ENCODE measurements at regions not wholly inside any gene's neighbourhood (a gene's known extent, or its start where the extent isn't known, plus 50 kb on each side); places are given as distances from the start of the nearest gene placed in this dataset.

DNA sequence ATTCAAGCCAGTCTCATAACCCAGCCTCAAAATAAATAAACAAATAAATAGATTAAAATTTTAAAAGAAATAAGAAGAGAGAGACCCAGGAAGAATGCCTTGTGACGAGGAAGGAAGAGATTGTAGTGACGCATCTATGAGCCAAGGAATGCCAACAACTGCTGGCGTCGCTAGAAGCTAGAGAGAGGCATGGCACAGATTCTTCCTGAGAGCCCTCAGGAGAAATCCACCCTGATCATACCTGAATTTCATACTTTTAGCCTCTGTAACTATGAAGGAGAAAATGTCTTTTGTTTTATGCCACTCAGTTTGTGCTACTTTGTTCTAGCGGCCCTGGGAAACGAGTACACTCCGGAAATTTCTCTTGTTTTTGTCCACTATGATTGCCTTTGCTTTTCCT, 103.9 kb downstream of the C9orf50 start:
- no peak overlapping the region for H3K4me3 ChIP-seq (replicated peaks; ENCODE audit: insufficient read depth, low read length)
- TF ChIP-seq, protein P1, sequence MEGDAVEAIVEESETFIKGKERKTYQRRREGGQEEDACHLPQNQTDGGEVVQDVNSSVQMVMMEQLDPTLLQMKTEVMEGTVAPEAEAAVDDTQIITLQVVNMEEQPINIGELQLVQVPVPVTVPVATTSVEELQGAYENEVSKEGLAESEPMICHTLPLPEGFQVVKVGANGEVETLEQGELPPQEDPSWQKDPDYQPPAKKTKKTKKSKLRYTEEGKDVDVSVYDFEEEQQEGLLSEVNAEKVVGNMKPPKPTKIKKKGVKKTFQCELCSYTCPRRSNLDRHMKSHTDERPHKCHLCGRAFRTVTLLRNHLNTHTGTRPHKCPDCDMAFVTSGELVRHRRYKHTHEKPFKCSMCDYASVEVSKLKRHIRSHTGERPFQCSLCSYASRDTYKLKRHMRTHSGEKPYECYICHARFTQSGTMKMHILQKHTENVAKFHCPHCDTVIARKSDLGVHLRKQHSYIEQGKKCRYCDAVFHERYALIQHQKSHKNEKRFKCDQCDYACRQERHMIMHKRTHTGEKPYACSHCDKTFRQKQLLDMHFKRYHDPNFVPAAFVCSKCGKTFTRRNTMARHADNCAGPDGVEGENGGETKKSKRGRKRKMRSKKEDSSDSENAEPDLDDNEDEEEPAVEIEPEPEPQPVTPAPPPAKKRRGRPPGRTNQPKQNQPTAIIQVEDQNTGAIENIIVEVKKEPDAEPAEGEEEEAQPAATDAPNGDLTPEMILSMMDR (IDR thresholded peaks at IDR 0.05; ENCODE audit: insufficient read depth, low read length) = no peak
- TF ChIP-seq GABPA (IDR thresholded peaks at IDR 0.05; ENCODE audit: low read depth) = no peak
- TF ChIP-seq, protein P2, sequence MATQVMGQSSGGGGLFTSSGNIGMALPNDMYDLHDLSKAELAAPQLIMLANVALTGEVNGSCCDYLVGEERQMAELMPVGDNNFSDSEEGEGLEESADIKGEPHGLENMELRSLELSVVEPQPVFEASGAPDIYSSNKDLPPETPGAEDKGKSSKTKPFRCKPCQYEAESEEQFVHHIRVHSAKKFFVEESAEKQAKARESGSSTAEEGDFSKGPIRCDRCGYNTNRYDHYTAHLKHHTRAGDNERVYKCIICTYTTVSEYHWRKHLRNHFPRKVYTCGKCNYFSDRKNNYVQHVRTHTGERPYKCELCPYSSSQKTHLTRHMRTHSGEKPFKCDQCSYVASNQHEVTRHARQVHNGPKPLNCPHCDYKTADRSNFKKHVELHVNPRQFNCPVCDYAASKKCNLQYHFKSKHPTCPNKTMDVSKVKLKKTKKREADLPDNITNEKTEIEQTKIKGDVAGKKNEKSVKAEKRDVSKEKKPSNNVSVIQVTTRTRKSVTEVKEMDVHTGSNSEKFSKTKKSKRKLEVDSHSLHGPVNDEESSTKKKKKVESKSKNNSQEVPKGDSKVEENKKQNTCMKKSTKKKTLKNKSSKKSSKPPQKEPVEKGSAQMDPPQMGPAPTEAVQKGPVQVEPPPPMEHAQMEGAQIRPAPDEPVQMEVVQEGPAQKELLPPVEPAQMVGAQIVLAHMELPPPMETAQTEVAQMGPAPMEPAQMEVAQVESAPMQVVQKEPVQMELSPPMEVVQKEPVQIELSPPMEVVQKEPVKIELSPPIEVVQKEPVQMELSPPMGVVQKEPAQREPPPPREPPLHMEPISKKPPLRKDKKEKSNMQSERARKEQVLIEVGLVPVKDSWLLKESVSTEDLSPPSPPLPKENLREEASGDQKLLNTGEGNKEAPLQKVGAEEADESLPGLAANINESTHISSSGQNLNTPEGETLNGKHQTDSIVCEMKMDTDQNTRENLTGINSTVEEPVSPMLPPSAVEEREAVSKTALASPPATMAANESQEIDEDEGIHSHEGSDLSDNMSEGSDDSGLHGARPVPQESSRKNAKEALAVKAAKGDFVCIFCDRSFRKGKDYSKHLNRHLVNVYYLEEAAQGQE (IDR thresholded peaks at IDR 0.05; ENCODE audit: insufficient replicate concordance, low read depth) = no peak
- no peak for TF ChIP-seq POLR2AphosphoS5 (IDR thresholded peaks at IDR 0.05; ENCODE audit: low read depth)
- no peak for TF ChIP-seq SPI1 (IDR thresholded peaks at IDR 0.05; ENCODE audit: borderline replicate concordance, low read depth)
- no peaks in the 10 kb centered on the region for H3K27me3 ChIP-seq (ENCODE audit: insufficient read depth, poor library complexity, severe bottlenecking)
- H3K27ac ChIP-seq (replicated peaks) = no peak overlapping the region
- DNase-seq (ENCODE audit: low read depth in 1 of 2, low spot score in 1 of 2) = no peak

DNA sequence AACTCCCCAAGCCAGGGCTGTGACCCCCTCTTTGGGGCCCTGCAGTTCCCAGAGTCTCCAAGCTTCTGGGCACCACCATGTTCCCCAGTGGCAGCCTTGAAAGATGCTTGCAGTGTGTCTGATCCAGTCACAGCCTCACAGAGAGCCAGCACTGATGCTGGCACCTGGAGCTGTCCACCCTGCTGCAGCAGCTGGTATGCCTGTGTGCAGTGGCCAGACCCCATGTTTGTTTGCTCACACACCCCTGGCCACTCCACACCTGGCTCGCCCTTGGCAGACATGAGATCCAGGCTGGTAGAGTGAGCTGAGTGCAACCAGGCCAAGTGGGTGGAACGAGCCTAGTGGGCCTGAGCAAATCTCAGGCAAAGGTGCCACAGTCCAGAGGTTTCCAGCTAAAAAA, 106.0 kb downstream of the C9orf50 start:
- no peak for DNase-seq (ENCODE audit: low read depth in 1 of 2, low spot score in 1 of 2)
- no peaks in the 10 kb centered on the region for H3K27me3 ChIP-seq (ENCODE audit: insufficient read depth, poor library complexity, severe bottlenecking)
- no peak overlapping the region for H3K27ac ChIP-seq (replicated peaks)
- H3K4me3 ChIP-seq (replicated peaks; ENCODE audit: insufficient read depth, low read length) = no peak overlapping the region
- TF ChIP-seq, protein P1 (IDR thresholded peaks at IDR 0.05; ENCODE audit: insufficient read depth, low read length) = no peak
- TF ChIP-seq POLR2AphosphoS5 (IDR thresholded peaks at IDR 0.05; ENCODE audit: low read depth) = no peak
- TF ChIP-seq SPI1 (IDR thresholded peaks at IDR 0.05; ENCODE audit: borderline replicate concordance, low read depth) = no peak
- no peak for TF ChIP-seq GABPA (IDR thresholded peaks at IDR 0.05; ENCODE audit: low read depth)
- TF ChIP-seq, protein P2 (IDR thresholded peaks at IDR 0.05; ENCODE audit: insufficient replicate concordance, low read depth) = no peak

DNA sequence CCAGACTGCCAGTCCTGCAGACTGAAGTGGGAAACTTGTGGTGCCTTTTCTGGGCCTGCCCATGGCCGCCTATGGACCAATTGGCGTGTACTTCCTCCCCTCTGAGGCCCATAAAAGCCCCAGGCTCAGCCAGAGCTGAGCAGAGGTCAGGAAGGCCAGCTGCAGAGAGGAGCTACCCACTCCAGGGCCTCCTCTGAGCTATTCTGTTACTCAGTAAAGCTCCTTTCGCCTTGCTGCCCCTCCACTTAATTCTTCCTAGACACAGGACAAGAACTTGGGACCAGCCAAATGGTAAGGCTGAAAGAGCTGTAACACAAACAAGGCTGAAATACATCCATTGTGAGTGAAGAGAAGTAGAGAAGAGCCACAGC, 106.4 kb downstream of the C9orf50 start:
- DNase-seq (ENCODE audit: low read depth in 1 of 2, low spot score in 1 of 2) = no peak
- no peak overlapping the region for H3K27ac ChIP-seq (replicated peaks)
- H3K4me3 ChIP-seq (replicated peaks; ENCODE audit: insufficient read depth, low read length) = no peak overlapping the region
- H3K27me3 ChIP-seq (ENCODE audit: insufficient read depth, poor library complexity, severe bottlenecking) = no peaks in the 10 kb centered on the region
- TF ChIP-seq, protein P2 (IDR thresholded peaks at IDR 0.05; ENCODE audit: insufficient replicate concordance, low read depth) = no peak
- TF ChIP-seq GABPA (IDR thresholded peaks at IDR 0.05; ENCODE audit: low read depth) = no peak
- TF ChIP-seq SPI1 (IDR thresholded peaks at IDR 0.05; ENCODE audit: borderline replicate concordance, low read depth) = no peak
- TF ChIP-seq, protein P1 (IDR thresholded peaks at IDR 0.05; ENCODE audit: insufficient read depth, low read length) = no peak
- TF ChIP-seq POLR2AphosphoS5 (IDR thresholded peaks at IDR 0.05; ENCODE audit: low read depth) = no peak

Data from HL-60 (cell line).